HCT116 (cell line): ENCODE measurements at regions not wholly inside any gene's neighbourhood (a gene's known extent, or its start where the extent isn't known, plus 50 kb on each side); places are given as distances from the start of the nearest gene placed in this dataset.

Experiments used
- ATAC-seq: fragments of 200-7000 bp; cut with Tn5 transposase; 2 replicates; pipeline ENCODE4 v1.9.1; 2020; ENCODE audit warnings: mild to moderate bottlenecking, moderate library complexity
- BruUV-seq: library from RNA; stranded (reverse); fragments of 400-500 nt; replicated peaks from 2 replicates; lab custom pipeline; 2021; lab: Mats Ljungman, UMichigan
- CTCF ChIA-PET: fragments of 300-600 bp; sonication (Branson Sonifier 250); formaldehyde crosslinking; loops from one replicate; lab custom pipeline; 2021; ENCODE audit warnings: antibody characterized with exemption; lab: Charles Lee
- POLR2A ChIA-PET: fragments of 300-600, 350-600 bp; sonication (Branson Sonifier 250); formaldehyde crosslinking; loops from one replicate; lab custom pipeline; 2021; ENCODE audit warnings: antibody characterized with exemption; lab: Charles Lee
- RAD21 ChIA-PET, 2 experiments: fragments of 300-600 bp; sonication (Branson Sonifier 250); formaldehyde crosslinking; loops; one replicate each; lab custom pipeline; 2023; ENCODE audit warnings: low total read pairs in 2 of 2; ENCODE audit not compliant: uncharacterized antibody in 2 of 2, unreplicated experiment in 2 of 2, low non-redundant PET in 1 of 2; lab: Charles Lee
- DNase-seq: peaks from one replicate; pipeline ENCODE4 v3.0.0-alpha.2; 2010; ENCODE audit warnings: low read depth, low spot score
- H2AFZ ChIP-seq: fragments of 200-600 bp; shearing (Covaris generic), sonication (generic); 2 replicates; pipeline ENCODE4 v1.6.1; 2017; ENCODE audit warnings: low read depth, mixed run types, mixed read lengths, antibody characterized with exemption, low read length; ENCODE audit not compliant: poor library complexity, severe bottlenecking
- H3K27ac ChIP-seq: 2 replicates; pipeline ENCODE4 v1.5.1; 2012; ENCODE audit warnings: low read depth, low read length
- H3K27me3 ChIP-seq: fragments of 200-600 bp; sonication (generic); 2 replicates; pipeline ENCODE4 v1.6.1; 2016; ENCODE audit warnings: mixed run types, low read length, mixed read lengths; ENCODE audit not compliant: insufficient read depth
- H3K36me3 ChIP-seq, 2 experiments: fragments of 200-500 bp in 1 of 2; fragments of 200-600 bp in 1 of 2; sonication (Bioruptor generic) in 1 of 2; sonication (generic) in 1 of 2; 2 replicates each; pipeline versions ENCODE4 v1.5.1 to v1.6.1; 2014 to 2016; ENCODE audit warnings: low read length in 2 of 2, inconsistent platforms in 1 of 2, mixed read lengths in 1 of 2, mixed run types in 1 of 2; ENCODE audit not compliant: insufficient read depth in 2 of 2, control insufficient read depth in 1 of 2
- H3K4me1 ChIP-seq, 2 experiments: fragments of 200-600 bp in 1 of 2; sonication (generic) in 1 of 2; 2 replicates each; pipeline versions ENCODE4 v1.5.1 to v1.6.1; 2012 to 2017; ENCODE audit warnings: low read length in 2 of 2, inconsistent platforms in 1 of 2, mild to moderate bottlenecking in 1 of 2, mixed read lengths in 1 of 2, mixed run types in 1 of 2, moderate library complexity in 1 of 2; ENCODE audit not compliant: insufficient read depth in 2 of 2, control insufficient read depth in 1 of 2
- H3K4me2 ChIP-seq: fragments of 200-600 bp; sonication (generic); 2 replicates; pipeline ENCODE4 v1.6.1; 2017; ENCODE audit warnings: mixed run types, low read length, mixed read lengths
- H3K4me3 ChIP-seq, 2 experiments: fragments of 200-600 bp in 1 of 2; sonication (generic) in 1 of 2; replicated peaks in 1 of 2; 2 replicates each; pipeline ENCODE4 v1.5.1; 2011 to 2016; ENCODE audit warnings: low read length in 2 of 2, control low read depth in 1 of 2, low read depth in 1 of 2, mild to moderate bottlenecking in 1 of 2, mixed read lengths in 1 of 2, mixed run types in 1 of 2
- H3K79me2 ChIP-seq: fragments of 200-600 bp; sonication (generic); 2 replicates; pipeline ENCODE4 v1.6.1; 2017; ENCODE audit warnings: mild to moderate bottlenecking, mixed run types, low read length, moderate library complexity, mixed read lengths; ENCODE audit not compliant: insufficient read depth
- H3K9ac ChIP-seq: fragments of 200-600 bp; sonication (generic); 2 replicates; pipeline ENCODE4 v1.6.1; 2016; ENCODE audit warnings: low read length, mixed read lengths
- H3K9me2 ChIP-seq: fragments of 200-600 bp; sonication (generic), shearing (Covaris generic); 2 replicates; pipeline ENCODE4 v1.6.1; 2017; ENCODE audit warnings: mixed run types, mild to moderate bottlenecking, moderate library complexity; ENCODE audit not compliant: insufficient read depth
- H3K9me3 ChIP-seq, 2 experiments: fragments of 200-500 bp in 1 of 2; fragments of 200-600 bp in 1 of 2; sonication (Bioruptor generic) in 1 of 2; sonication (generic) in 1 of 2; 2 replicates each; pipeline ENCODE4 v1.6.1; 2014 to 2017; ENCODE audit warnings: low read length in 2 of 2, mixed read lengths in 2 of 2, inconsistent platforms in 1 of 2, low read depth in 1 of 2, mild to moderate bottlenecking in 1 of 2, mixed run types in 1 of 2, moderate library complexity in 1 of 2; ENCODE audit not compliant: control insufficient read depth in 1 of 2, insufficient read depth in 1 of 2
- H4K20me1 ChIP-seq: fragments of 200-600 bp; sonication (generic), shearing (Covaris generic); 2 replicates; pipeline ENCODE4 v1.6.1; 2017; ENCODE audit warnings: mixed run types, mild to moderate bottlenecking, moderate library complexity; ENCODE audit not compliant: insufficient read depth
- ATF3 ChIP-seq: IDR thresholded peaks from 2 replicates; pipeline ENCODE4 v1.6.1; 2012
- CEBPB ChIP-seq: IDR thresholded peaks from 2 replicates; pipeline ENCODE4 v1.6.1; 2012; ENCODE audit warnings: low read depth
- EGR1 ChIP-seq: IDR thresholded peaks from 2 replicates; pipeline ENCODE4 v1.6.1; 2012; ENCODE audit warnings: low read depth
- ELF1 ChIP-seq: IDR thresholded peaks from 2 replicates; pipeline ENCODE4 v1.6.1; 2012; ENCODE audit warnings: low read depth, borderline replicate concordance
- EZH2phosphoT487 ChIP-seq: fragments of 200-600 bp; IDR thresholded peaks from 2 replicates; pipeline ENCODE4 v1.6.1; 2018; ENCODE audit warnings: antibody characterized with exemption, borderline replicate concordance
- FOSL1 ChIP-seq: IDR thresholded peaks from 2 replicates; pipeline ENCODE4 v1.6.1; 2012; ENCODE audit warnings: low read depth
- JUND ChIP-seq: IDR thresholded peaks from 2 replicates; pipeline ENCODE4 v1.6.1; 2012
- MAX ChIP-seq: IDR thresholded peaks from 2 replicates; pipeline ENCODE4 v1.6.1; 2012
- POLR2A ChIP-seq: IDR thresholded peaks from 2 replicates; pipeline ENCODE4 v1.7.0; 2011; ENCODE audit warnings: borderline replicate concordance; ENCODE audit not compliant: insufficient read depth, insufficient read length; ENCODE audit errors: extremely low read depth
- SP1 ChIP-seq: IDR thresholded peaks from 2 replicates; pipeline ENCODE4 v1.6.1; 2012; ENCODE audit warnings: low read depth
- TCF7L2 ChIP-seq: IDR thresholded peaks from 2 replicates; pipeline ENCODE4 v1.7.0; 2011; ENCODE audit warnings: borderline replicate concordance, inconsistent platforms; ENCODE audit not compliant: insufficient read depth, insufficient read length; ENCODE audit errors: extremely low read depth
- YY1 ChIP-seq: IDR thresholded peaks from 2 replicates; pipeline ENCODE4 v1.6.1; 2011; ENCODE audit warnings: low read length, low read depth, moderate library complexity, mild to moderate bottlenecking; ENCODE audit not compliant: insufficient replicate concordance; ENCODE audit errors: extremely low read depth
- ZBTB33 ChIP-seq: IDR thresholded peaks from 2 replicates; pipeline ENCODE4 v1.6.1; 2011; ENCODE audit warnings: mild to moderate bottlenecking, low read length, moderate library complexity; ENCODE audit not compliant: insufficient replicate concordance; ENCODE audit errors: extremely low read depth
- ZFX ChIP-seq: fragments of 450-650 bp; IDR thresholded peaks from 2 replicates; pipeline ENCODE4 v1.6.1; 2017
- ZNF274 ChIP-seq: fragments of 200-500 bp; sonication (Bioruptor generic); IDR thresholded peaks from 2 replicates; pipeline ENCODE4 v1.6.1; 2014; ENCODE audit warnings: mild to moderate bottlenecking, low read depth, low read length, inconsistent platforms
- intact Hi-C: fragments of 100-400 bp; cut with micrococcal nuclease; formaldehyde crosslinking; loops from 2 replicates; pipeline ENCODE4 v1.10.0; 2022

GRCh38 chr2:777546-777945 lies 100.3 kb upstream of the TMEM18 start (continued):
- TF ChIP-seq ELF1 (no peak), TCF7L2 (no peak), EZH2phosphoT487 (no peak), ATF3 (no peak), ZNF274 (no peak), ZFX (no peak), JUND (no peak), POLR2A (no peak), SP1 (no peak)
- TF ChIP-seq, all 23 proteins: peak for 0

- POLR2A ChIA-PET, result no interaction called here
- Histone ChIP-seq H3K27me3 (no peaks in the 10 kb centered on the region), H3K27ac (no peak overlapping the region), H3K9me3 (no peaks in the 10 kb centered on the region)
- DNase-seq (no peak), ATAC-seq (no peak)
- RAD21 ChIA-PET, result no interaction called here
- TF ChIP-seq ATF3 (no peak), ZBTB33 (no peak), CEBPB (no peak), SP1 (no peak), EZH2phosphoT487 (no peak), MAX (no peak), YY1 (no peak), EGR1 (no peak), ZNF274 (no peak), JUND (no peak), FOSL1 (no peak)
- TF ChIP-seq, all 23 proteins: peak for 0
- peaks cover 4 to 9% of the 10 kb centered on the region in 2 experiments; a peak in 3 of 4 replicates for H3K4me1 ChIP-seq
- H3K4me2 ChIP-seq, result no peak overlapping the region
- H3K9ac ChIP-seq, result no peak overlapping the region
- no peaks in the 10 kb centered on the region for H4K20me1 ChIP-seq
- no peaks in the 10 kb centered on the region for H3K79me2 ChIP-seq
- CTCF ChIA-PET, result no interaction called here
- intact Hi-C loops, result no loop called here
- H3K4me3 ChIP-seq, result no peak overlapping the region
- H3K9me2 ChIP-seq, result no peaks in the 10 kb centered on the region
- no peak overlapping the region for H2AFZ ChIP-seq
- H3K36me3 ChIP-seq, result no peaks in the 10 kb centered on the region
- BruUV-seq, result no TSS peak
These were observed 99.8 kb upstream of the TMEM18 start for GRCh38 chr2:777051-777450.
